HG02610 (cell line): ENCODE measurements at regions not wholly inside any gene's neighbourhood (a gene's known extent, or its start where the extent isn't known, plus 50 kb on each side); places are given as distances from the start of the nearest gene placed in this dataset.

Experiments
- ATAC-seq: cut with Tn5 transposase; IDR thresholded peaks from one replicate; pipeline ENCODE4 v1.9.1; 2021; ENCODE audit warnings: mild to moderate bottlenecking, moderate library complexity; ENCODE audit not compliant: unreplicated experiment

DNA sequence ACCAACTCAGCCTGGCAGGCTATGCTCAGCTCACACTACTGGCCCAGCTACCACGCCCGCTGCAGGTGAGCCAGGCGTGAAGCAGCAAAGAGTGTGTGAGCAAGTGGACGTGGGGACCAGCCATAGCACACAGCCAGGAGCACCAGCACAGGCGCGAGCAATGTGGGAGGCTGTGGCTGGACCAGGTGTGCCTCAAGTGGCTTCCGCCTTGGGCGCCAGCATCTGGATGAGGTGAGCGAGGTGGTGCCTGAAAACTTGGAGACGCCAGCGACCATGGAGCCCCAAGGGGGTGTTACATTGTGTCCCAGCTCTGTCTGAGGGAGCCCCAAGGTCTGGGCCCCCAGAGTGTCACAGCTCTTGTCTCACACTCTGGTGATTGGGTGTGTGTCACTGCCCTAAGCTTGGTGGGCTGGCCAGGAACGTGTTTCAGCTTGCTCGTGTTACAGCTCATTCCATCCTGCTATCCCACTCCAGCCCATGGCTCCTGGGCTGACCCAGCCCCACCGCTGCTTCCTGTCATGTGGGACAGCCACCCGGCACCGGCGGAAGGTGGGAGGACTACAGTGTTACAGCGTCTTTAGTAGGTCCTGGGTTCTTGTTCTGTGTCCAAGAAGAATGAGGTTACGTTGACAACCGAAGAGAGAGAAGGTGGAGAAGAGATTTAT lies 508.0 kb upstream of the MMS22L start:
- ATAC-seq: no peak

DNA sequence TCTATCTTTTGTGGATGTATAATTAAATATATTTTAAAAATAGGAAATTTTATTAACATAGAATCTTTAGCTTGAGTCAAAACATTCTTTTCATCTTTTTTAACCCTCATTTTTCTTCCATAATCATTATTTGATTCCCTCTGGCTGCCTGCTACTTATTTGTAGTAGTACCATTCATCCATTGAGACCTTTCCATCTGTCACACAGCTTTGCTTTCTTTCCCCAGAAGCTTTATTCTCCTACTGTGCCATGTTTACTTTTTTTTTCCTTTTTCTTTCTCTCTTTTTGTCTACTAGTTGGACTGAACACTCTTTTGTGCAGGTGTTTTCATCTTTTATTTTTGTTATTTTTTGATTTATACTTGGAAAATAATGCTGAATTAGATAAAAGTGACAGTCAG lies 522.6 kb upstream of the MMS22L start:
- no peak for ATAC-seq

DNA sequence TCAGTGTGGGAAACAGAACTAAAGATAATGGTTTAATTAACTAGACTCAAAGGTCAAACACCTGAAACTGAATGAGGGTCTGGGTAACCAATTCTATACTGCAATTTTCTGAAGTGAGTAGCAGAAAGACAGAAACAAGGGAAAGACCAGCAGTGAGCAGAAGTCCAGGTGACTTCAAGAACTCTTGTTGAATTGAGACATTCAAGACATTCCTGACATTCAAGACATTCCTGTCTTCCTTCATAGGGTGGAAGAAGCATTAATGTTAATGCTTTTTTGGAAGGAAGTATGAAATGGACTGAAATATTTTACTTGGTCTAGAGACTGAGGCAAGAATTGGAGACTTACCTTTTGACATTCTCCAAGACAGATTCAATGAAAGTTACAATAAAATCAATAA lies 529.9 kb upstream of the MMS22L start:
- ATAC-seq: no peak

DNA sequence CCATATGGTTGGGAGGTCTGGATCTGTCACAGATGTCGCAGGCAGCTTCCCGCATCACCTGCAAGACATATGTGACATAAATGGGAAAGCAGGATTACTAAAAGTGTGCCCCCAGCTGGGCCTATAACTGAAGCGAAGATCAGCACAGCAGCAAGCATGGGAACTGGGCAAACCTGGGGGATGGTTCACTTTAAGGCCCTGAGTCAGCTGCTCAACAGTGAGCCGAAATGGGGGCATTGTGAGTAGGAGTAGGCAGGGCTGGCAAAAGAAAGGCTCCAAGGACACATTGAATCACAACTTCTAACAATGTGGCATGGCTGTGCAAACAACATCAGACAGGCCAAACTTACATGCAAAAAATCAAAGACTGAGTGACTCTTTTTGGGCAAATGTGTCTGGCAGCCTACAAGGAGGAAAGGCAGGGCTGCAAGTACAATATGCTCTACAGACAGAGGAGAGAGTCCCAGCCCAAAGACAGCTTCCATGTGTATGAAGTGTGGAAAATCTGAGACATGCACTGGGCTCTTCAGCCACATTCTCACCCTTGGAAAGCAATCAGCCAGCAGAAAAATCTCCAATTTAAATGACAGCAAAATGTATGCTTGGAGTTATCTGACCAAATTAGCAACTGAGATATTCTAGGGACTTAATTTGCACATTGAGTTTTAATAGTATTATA lies 531.0 kb upstream of the MMS22L start:
- ATAC-seq: no peak

DNA sequence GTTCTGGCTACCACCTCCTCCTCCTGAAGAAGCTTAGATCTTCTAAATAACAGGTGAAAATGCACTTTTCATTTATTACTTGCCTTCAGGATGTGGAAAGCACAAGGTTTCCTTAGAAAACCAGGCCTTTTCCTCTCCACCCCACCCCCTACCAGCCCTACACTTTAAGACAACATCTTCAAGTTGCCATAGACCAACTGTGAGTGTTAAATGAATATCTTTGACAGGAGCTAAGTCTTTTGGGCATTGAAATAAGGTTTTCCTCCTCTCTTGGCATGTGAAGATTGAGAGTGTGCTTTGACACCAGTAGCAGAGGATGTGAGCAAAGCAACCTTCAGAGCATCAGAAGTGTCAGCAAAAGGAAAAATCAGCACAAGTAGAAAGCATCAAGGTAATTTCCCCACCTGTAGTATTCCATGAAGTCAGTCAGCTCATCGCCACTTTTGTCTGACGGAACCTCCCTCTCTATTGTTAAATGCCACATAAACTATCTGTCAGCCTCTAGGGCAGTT lies 532.3 kb upstream of the MMS22L start:
- no peak for ATAC-seq

DNA sequence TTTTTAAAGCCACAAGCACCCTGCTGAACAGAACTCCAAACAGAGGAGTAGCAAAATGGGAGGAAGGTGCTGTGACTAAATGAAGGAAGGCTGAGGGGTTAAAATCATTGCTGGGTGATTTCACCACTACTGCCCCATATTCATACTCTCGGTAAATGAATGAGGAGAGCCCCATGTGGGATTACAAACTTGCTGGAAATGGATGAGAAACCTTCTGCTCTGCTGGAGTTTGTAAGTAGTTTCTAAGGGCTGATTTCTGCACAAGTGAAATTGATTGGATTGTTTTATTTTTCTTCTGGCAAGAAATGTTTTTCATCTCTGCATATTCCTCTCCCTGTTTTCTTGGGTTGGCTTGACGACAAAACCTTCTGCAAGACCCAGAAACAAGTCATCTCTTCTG lies 533.5 kb upstream of the MMS22L start:
- ATAC-seq: no peak

DNA sequence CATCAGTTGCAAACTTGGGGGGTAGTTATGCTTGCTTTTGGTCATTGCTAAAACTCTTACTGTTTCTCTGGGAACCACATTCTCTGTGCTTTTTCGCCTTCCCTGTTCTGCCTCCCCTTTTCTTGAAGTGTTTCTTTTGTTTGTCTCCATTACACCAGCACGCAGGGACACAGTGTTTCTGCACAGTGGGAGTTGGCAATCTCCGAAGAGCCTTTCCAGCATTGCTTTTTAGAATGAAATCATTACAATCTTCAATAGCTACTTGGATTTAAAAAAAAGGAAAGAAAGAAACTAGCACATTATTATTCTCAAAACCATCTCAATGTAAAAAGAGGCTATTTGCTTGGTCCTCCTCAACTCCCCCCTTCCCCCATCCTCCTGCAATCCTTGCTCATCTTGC lies 536.7 kb upstream of the MMS22L start:
- no peak for ATAC-seq

GRCh38 chr6:97820400-97820799 lies 537.4 kb upstream of the MMS22L start:
- no peak for ATAC-seq

GRCh38 chr6:97822632-97823031 lies 539.6 kb upstream of the MMS22L start:
- ATAC-seq: no peak

DNA sequence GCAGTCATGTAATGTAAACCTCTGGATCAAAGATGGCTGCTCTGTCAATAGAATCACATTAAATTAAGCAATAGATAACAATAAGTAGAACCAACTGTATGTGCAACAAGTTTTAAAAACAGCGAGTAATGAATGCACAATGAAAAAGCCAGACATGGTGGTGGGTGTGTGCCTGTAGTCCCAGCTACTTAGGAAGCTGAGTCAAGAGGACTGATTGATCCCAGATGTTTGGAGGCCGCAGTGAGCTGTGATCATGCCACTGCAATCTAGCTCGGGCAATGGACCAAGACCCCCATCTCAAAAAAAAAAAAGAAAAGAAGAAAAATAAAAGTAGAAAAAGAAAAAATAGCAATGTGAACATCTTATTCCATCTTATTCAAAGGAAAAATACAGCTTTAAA lies 558.7 kb upstream of the MMS22L start:
- no peak for ATAC-seq

- ATAC-seq: no peak
Observed at GRCh38 chr6:97842521-97842920, 559.5 kb upstream of the MMS22L start.

- no peak for ATAC-seq
Observed at GRCh38 chr6:97849390-97849789, 566.4 kb upstream of the MMS22L start.

DNA sequence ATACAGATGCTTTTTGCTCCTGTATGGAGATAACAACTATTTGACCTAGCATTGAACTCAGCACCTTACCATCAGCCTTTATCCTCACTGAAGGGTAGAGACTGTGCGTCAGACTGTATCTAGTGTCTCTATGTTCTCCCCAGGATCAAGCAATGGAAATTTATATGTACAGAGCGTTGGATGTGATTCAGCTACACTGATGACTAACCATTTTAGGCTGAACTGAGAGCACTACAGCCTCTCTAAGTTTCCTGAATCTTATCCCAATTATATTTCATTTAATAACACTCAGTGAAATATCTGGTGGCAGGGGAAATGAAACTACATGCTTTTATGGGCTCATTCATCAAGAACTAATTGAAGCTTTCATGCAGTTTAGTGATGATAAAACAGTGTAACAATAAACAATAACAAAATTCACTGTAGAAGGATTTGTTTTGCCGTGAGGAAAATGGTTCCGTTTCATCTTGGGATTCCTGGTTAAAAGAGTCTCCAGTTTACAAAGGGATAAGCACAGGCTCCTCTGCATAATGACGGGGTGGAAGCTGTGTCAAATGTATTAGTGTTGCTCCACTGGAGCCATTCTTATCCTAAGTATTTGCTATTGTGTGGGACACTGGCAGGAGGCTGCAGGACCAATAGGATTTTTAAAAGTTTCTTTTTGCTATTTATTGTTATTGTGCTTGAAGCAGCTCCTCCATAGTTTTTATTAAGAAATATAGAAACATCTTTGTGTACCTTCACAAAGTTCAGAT lies 567.6 kb upstream of the MMS22L start:
- ATAC-seq: no peak

DNA sequence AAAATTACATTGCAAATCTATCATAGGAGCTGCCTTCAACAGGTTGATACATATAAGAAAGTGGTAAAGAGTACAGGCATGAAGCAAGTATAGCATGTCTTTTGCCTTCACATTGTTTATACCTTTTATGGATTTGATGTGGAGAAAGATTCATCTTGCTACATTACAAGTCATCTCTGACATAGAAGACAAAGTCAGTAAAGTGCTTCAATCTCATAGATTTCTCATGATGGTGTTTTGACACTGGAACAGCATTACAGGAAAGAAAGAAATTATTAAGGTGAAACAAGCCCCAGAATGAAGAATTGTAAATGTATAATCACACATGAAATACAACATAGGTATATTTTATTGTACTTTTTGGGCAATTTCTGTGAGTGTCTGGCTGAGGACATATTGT lies 580.7 kb upstream of the MMS22L start:
- ATAC-seq: no peak

GRCh38 chr6:97864366-97864765 lies 581.4 kb upstream of the MMS22L start:
- no peak for ATAC-seq

GRCh38 chr6:97864826-97865225 lies 581.8 kb upstream of the MMS22L start:
- no peak for ATAC-seq

- no peak for ATAC-seq
Observed at GRCh38 chr6:97865612-97866011, 582.6 kb upstream of the MMS22L start.

- ATAC-seq: no peak
Observed at GRCh38 chr6:97866616-97867015, 583.6 kb upstream of the MMS22L start.

GRCh38 chr6:97867177-97867576 lies 584.2 kb upstream of the MMS22L start:
- no peak for ATAC-seq

GRCh38 chr6:97870273-97870672 lies 587.3 kb upstream of the MMS22L start:
- ATAC-seq: no peak

GRCh38 chr6:97876711-97877110 lies 593.7 kb upstream of the MMS22L start:
- ATAC-seq: no peak

- no peak for ATAC-seq
Observed at GRCh38 chr6:97882755-97883154, 599.7 kb upstream of the MMS22L start.
